HUDEP-2 (cell line): ENCODE measurements at regions not wholly inside any gene's neighbourhood (a gene's known extent, or its start where the extent isn't known, plus 50 kb on each side); places are given as distances from the start of the nearest gene placed in this dataset.
"Not testable (repeated sequence)": the region's sequence is repeated elsewhere in the genome, so short reads cannot be mapped to it uniquely, and the experiment has no call there.

Experiments used
- DNase-seq, 76 experiments: peaks; one replicate each; lab custom pipeline; 2025; ENCODE audit not compliant: unreplicated experiment in 76 of 76; lab: John Stamatoyannopoulos, UW

GRCh38 chr16:52114379-52114778, 432.6 kb downstream of the TOX3 start:
- DNase-seq = no peak

- no peak for DNase-seq
Observed at GRCh38 chr16:52113533-52114183, 433.3 kb downstream of the TOX3 start.

- DNase-seq = not testable (repeated sequence)
Observed at GRCh38 chr16:52104993-52105392, 441.9 kb downstream of the TOX3 start.

- no peak for DNase-seq
Observed at GRCh38 chr16:52103791-52104190, 443.2 kb downstream of the TOX3 start.

GRCh38 chr16:52101246-52101645, 445.7 kb downstream of the TOX3 start:
- no peak for DNase-seq

- no peak for DNase-seq
Observed at GRCh38 chr16:52099382-52099781, 447.6 kb downstream of the TOX3 start.

GRCh38 chr16:52095471-52095870, 451.5 kb downstream of the TOX3 start:
- DNase-seq = no peak

GRCh38 chr16:52092126-52092525, 454.8 kb downstream of the TOX3 start:
- no peak for DNase-seq

GRCh38 chr16:52090080-52090479, 456.9 kb downstream of the TOX3 start:
- DNase-seq = no peak

GRCh38 chr16:52089476-52089875, 457.5 kb downstream of the TOX3 start:
- DNase-seq = no peak

GRCh38 chr16:52086901-52087300, 460.0 kb downstream of the TOX3 start:
- no peak for DNase-seq

- DNase-seq = no peak
Observed at GRCh38 chr16:52078716-52079655, 468.0 kb downstream of the TOX3 start.

GRCh38 chr16:52077607-52078006, 469.3 kb downstream of the TOX3 start:
- no peak for DNase-seq

- no peak for DNase-seq
Observed at GRCh38 chr16:52076801-52077201, 470.1 kb downstream of the TOX3 start.

GRCh38 chr16:52076332-52076731, 470.6 kb downstream of the TOX3 start:
- no peak for DNase-seq

- DNase-seq = no peak
Observed at GRCh38 chr16:52074133-52074532, 472.8 kb downstream of the TOX3 start.

GRCh38 chr16:52073024-52073423, 473.9 kb downstream of the TOX3 start:
- no peak for DNase-seq

GRCh38 chr16:52071101-52071500, 475.8 kb downstream of the TOX3 start:
- DNase-seq = no peak

GRCh38 chr16:52070341-52071057, 476.4 kb downstream of the TOX3 start:
- DNase-seq = no peak

- DNase-seq = peak in 7 of 76 experiments; percentile 0 to 27 (median 3)
Observed at GRCh38 chr16:52069866-52070265, 477.1 kb downstream of the TOX3 start.

GRCh38 chr16:52068447-52069074, 478.4 kb downstream of the TOX3 start:
- DNase-seq = peak in 2 of 76 experiments; percentile 1 to 6
